WTC11 (cell line): ENCODE measurements at regions not wholly inside any gene's neighbourhood (a gene's known extent, or its start where the extent isn't known, plus 50 kb on each side); places are given as distances from the start of the nearest gene placed in this dataset.

Experiments
- E2F5 ChIP-seq: sonication (generic); formaldehyde crosslinking; IDR thresholded peaks from 2 replicates; pipeline ENCODE4 v1.8.1; 2022; ENCODE audit warnings: mild to moderate bottlenecking, moderate library complexity, missing genetic modification reagents
- NFE2L1 ChIP-seq: sonication (generic); formaldehyde crosslinking; IDR thresholded peaks from 2 replicates; pipeline ENCODE4 v1.8.1; 2023; ENCODE audit warnings: missing genetic modification reagents
- TP53 ChIP-seq: sonication (generic); formaldehyde crosslinking; IDR thresholded peaks from 2 replicates; pipeline ENCODE4 v1.8.1; 2023; ENCODE audit warnings: mild to moderate bottlenecking, missing genetic modification reagents
- ZNF138 ChIP-seq: sonication (generic); formaldehyde crosslinking; conservative IDR thresholded peaks from 2 replicates; pipeline ENCODE4 v1.8.1; 2022; ENCODE audit warnings: mild to moderate bottlenecking, moderate library complexity, missing genetic modification reagents

- TF ChIP-seq E2F5 = no peak
- no peak for TF ChIP-seq NFE2L1 (CRISPR knock-in tag)
- TF ChIP-seq TP53 = no peak
- no peak for TF ChIP-seq ZNF138 (CRISPR knock-in tag)
These were observed 186.0 kb upstream of the WDFY3 start for GRCh38 chr4:85152480-85152879.
